ENCODE measurements at regions not wholly inside any gene's neighbourhood (a gene's known extent, or its start where the extent isn't known, plus 50 kb on each side); places are given as distances from the start of the nearest gene placed in this dataset.

DNA sequence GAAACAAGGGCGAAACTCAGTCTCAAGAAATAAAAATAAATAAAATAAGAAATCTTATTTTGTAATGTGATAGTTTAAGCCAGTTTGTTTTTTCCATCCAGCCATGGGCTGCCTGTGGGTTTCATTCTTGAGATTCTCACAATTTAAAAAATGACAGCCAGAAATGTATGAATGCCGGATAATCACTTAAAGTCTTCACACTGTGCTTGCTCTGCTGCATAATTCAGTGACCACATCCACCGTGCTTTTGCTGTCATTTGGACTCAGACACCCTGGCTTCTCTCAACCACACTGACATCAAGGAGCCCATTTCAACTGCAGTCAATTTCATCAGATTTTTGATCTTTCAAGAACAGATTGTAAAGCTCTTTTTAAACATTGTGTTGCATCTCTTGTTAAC lies 61.0 kb upstream of the DAPK1 start (continued):
- TF ChIP-seq, protein P1, sequence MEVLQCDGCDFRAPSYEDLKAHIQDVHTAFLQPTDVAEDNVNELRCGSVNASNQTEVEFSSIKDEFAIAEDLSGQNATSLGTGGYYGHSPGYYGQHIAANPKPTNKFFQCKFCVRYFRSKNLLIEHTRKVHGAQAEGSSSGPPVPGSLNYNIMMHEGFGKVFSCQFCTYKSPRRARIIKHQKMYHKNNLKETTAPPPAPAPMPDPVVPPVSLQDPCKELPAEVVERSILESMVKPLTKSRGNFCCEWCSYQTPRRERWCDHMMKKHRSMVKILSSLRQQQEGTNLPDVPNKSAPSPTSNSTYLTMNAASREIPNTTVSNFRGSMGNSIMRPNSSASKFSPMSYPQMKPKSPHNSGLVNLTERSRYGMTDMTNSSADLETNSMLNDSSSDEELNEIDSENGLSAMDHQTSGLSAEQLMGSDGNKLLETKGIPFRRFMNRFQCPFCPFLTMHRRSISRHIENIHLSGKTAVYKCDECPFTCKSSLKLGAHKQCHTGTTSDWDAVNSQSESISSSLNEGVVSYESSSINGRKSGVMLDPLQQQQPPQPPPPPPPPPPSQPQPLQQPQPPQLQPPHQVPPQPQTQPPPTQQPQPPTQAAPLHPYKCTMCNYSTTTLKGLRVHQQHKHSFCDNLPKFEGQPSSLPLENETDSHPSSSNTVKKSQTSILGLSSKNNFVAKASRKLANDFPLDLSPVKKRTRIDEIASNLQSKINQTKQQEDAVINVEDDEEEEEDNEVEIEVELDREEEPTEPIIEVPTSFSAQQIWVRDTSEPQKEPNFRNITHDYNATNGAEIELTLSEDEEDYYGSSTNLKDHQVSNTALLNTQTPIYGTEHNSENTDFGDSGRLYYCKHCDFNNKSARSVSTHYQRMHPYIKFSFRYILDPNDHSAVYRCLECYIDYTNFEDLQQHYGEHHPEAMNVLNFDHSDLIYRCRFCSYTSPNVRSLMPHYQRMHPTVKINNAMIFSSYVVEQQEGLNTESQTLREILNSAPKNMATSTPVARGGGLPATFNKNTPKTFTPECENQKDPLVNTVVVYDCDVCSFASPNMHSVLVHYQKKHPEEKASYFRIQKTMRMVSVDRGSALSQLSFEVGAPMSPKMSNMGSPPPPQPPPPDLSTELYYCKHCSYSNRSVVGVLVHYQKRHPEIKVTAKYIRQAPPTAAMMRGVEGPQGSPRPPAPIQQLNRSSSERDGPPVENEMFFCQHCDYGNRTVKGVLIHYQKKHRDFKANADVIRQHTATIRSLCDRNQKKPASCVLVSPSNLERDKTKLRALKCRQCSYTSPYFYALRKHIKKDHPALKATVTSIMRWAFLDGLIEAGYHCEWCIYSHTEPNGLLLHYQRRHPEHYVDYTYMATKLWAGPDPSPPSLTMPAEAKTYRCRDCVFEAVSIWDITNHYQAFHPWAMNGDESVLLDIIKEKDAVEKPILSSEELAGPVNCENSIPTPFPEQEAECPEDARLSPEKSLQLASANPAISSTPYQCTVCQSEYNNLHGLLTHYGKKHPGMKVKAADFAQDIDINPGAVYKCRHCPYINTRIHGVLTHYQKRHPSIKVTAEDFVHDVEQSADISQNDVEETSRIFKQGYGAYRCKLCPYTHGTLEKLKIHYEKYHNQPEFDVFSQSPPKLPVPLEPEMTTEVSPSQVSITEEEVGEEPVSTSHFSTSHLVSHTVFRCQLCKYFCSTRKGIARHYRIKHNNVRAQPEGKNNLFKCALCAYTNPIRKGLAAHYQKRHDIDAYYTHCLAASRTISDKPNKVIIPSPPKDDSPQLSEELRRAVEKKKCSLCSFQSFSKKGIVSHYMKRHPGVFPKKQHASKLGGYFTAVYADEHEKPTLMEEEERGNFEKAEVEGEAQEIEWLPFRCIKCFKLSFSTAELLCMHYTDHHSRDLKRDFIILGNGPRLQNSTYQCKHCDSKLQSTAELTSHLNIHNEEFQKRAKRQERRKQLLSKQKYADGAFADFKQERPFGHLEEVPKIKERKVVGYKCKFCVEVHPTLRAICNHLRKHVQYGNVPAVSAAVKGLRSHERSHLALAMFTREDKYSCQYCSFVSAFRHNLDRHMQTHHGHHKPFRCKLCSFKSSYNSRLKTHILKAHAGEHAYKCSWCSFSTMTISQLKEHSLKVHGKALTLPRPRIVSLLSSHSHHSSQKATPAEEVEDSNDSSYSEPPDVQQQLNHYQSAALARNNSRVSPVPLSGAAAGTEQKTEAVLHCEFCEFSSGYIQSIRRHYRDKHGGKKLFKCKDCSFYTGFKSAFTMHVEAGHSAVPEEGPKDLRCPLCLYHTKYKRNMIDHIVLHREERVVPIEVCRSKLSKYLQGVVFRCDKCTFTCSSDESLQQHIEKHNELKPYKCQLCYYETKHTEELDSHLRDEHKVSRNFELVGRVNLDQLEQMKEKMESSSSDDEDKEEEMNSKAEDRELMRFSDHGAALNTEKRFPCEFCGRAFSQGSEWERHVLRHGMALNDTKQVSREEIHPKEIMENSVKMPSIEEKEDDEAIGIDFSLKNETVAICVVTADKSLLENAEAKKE (CRISPR knock-in tag; IDR thresholded peaks at IDR 0.05), result no peak
- TF ChIP-seq, protein P2, sequence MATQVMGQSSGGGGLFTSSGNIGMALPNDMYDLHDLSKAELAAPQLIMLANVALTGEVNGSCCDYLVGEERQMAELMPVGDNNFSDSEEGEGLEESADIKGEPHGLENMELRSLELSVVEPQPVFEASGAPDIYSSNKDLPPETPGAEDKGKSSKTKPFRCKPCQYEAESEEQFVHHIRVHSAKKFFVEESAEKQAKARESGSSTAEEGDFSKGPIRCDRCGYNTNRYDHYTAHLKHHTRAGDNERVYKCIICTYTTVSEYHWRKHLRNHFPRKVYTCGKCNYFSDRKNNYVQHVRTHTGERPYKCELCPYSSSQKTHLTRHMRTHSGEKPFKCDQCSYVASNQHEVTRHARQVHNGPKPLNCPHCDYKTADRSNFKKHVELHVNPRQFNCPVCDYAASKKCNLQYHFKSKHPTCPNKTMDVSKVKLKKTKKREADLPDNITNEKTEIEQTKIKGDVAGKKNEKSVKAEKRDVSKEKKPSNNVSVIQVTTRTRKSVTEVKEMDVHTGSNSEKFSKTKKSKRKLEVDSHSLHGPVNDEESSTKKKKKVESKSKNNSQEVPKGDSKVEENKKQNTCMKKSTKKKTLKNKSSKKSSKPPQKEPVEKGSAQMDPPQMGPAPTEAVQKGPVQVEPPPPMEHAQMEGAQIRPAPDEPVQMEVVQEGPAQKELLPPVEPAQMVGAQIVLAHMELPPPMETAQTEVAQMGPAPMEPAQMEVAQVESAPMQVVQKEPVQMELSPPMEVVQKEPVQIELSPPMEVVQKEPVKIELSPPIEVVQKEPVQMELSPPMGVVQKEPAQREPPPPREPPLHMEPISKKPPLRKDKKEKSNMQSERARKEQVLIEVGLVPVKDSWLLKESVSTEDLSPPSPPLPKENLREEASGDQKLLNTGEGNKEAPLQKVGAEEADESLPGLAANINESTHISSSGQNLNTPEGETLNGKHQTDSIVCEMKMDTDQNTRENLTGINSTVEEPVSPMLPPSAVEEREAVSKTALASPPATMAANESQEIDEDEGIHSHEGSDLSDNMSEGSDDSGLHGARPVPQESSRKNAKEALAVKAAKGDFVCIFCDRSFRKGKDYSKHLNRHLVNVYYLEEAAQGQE (IDR thresholded peaks at IDR 0.05; ENCODE audit: unreplicated experiment), result no peak
- TF ChIP-seq ZNF331 (CRISPR knock-in tag; IDR thresholded peaks at IDR 0.05; ENCODE audit: low read depth), result no peak
- TF ChIP-seq POLR2AphosphoS5 (IDR thresholded peaks at IDR 0.05; ENCODE audit: low read depth), result no peak
- no peak for TF ChIP-seq CREB1 (CRISPR knock-in tag; IDR thresholded peaks at IDR 0.05; ENCODE audit: low read depth)
- no peak for TF ChIP-seq NANOG (IDR thresholded peaks at IDR 0.05; ENCODE audit: borderline replicate concordance)
- TF ChIP-seq, protein P3, sequence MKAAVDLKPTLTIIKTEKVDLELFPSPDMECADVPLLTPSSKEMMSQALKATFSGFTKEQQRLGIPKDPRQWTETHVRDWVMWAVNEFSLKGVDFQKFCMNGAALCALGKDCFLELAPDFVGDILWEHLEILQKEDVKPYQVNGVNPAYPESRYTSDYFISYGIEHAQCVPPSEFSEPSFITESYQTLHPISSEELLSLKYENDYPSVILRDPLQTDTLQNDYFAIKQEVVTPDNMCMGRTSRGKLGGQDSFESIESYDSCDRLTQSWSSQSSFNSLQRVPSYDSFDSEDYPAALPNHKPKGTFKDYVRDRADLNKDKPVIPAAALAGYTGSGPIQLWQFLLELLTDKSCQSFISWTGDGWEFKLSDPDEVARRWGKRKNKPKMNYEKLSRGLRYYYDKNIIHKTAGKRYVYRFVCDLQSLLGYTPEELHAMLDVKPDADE (IDR thresholded peaks at IDR 0.05), result no peak
- no peak for TF ChIP-seq EZH2phosphoT487 (IDR thresholded peaks at IDR 0.05; ENCODE audit: unreplicated experiment)
